ENCODE measurements at regions not wholly inside any gene's neighbourhood (a gene's known extent, or its start where the extent isn't known, plus 50 kb on each side); places are given as distances from the start of the nearest gene placed in this dataset.
"Not testable (repeated sequence)": the region's sequence is repeated elsewhere in the genome, so short reads cannot be mapped to it uniquely, and the experiment has no call there.

GRCh38 chr16:87121816-87122215 lies 195.4 kb downstream of the C16orf95 start:
- DNase-seq = no peak

DNA sequence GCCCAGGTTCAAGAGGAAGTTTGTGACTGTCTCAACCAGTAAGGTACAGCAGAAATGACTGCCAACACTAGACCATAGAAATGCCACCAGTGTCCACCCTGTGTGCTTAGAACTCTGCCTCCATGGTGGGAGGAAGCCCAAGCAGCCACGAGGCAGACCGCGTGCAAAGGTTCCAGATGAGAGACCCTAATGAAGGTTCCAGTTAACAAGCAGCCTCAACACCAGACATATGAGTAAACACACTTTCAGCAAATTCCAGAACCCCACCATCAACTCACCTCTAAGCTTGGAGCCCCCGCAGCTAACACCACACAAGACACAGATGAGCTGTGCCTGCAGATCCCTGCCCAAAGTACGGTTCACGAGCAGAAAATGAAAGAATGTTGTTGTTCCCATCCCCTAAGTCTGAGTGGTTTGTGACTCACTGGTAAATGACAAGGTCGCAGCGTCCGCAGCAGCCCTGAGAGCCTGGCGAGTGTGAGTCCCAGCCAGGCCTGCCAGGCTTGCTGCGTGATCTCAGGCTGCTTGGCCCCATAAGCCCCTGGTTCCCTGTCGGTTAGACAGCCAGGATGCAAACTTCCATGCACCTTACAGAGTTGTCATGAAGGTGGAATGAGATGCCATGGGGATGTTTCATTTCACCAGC lies 193.7 kb downstream of the C16orf95 start:
- no peak for DNase-seq

DNA sequence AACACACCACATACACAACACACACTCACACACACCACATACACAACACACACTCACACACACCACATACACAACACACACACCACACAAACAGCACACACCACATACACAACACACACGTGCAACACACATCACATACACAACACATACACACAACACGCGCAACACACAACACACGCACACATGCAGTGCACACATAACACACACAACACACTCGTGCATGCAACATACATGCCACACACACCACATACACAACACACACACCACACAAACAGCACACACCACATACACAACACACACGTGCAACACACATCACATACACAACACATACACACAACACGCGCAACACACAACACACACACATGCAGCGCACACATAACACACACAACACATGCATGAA lies 192.8 kb downstream of the C16orf95 start:
- not testable (repeated sequence) for DNase-seq

GRCh38 chr16:87125206-87126155 lies 191.7 kb downstream of the C16orf95 start:
- no peak for DNase-seq

- no peak for DNase-seq
These were observed 190.7 kb downstream of the C16orf95 start for GRCh38 chr16:87126403-87127025.

DNA sequence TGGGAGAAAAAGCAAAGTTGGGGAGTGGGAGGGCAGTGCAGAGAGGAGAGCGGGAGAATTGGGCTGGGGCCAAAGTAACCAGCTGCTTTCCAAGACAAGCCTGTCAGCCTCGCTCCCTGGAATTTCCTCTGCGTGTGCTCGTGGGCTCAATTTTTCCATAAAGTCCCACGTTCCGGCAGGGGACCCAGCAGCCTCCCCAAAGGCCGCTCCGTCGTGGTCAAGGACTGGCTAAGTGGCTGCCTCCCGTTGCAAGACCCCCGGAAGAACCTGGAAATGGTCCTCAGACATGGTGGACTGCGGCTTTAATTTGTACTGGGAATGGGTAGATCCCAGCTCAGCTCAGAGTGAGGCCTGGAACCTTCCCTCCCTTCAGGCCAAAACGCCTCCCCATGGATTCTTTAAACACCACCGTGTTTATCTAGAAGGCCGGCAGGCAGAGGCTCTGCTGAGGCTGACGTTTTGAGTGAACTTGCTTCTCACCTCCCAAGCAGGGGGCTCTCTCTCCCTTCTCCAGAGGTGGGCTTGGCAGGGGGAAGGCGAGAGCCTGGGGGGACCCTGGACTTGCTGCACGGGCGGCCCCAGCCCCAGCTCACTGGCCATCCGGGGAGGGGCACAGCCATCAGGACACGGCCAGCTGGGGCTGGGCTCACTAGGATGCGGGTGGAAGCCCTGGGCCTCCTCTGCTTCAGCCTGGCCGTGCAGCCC lies 190.0 kb downstream of the C16orf95 start:
- DNase-seq = peak in 5 of 58 donors; percentile 0 to 7 (median 3)

DNA sequence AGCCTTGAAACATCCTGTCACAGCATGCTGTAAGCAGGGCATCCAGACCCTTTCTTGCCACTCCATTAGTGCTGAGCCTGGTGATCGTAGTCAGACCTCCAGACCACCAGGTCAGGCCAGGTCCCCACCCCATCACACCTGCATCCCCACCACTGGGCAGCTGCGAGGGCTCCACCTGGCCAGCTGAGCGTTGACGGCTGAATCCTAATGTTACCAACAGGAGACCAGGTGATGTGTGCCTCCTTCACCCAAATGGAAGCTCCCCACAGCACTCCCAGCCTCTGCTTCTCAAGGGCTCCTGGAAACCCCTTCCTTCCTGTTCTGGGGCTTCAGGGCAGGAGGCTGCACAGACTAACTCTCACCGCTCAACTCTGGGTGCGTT lies 189.4 kb downstream of the C16orf95 start:
- no peak for DNase-seq

- no peak for DNase-seq
These were observed 187.4 kb downstream of the C16orf95 start for GRCh38 chr16:87129771-87130170.

DNA sequence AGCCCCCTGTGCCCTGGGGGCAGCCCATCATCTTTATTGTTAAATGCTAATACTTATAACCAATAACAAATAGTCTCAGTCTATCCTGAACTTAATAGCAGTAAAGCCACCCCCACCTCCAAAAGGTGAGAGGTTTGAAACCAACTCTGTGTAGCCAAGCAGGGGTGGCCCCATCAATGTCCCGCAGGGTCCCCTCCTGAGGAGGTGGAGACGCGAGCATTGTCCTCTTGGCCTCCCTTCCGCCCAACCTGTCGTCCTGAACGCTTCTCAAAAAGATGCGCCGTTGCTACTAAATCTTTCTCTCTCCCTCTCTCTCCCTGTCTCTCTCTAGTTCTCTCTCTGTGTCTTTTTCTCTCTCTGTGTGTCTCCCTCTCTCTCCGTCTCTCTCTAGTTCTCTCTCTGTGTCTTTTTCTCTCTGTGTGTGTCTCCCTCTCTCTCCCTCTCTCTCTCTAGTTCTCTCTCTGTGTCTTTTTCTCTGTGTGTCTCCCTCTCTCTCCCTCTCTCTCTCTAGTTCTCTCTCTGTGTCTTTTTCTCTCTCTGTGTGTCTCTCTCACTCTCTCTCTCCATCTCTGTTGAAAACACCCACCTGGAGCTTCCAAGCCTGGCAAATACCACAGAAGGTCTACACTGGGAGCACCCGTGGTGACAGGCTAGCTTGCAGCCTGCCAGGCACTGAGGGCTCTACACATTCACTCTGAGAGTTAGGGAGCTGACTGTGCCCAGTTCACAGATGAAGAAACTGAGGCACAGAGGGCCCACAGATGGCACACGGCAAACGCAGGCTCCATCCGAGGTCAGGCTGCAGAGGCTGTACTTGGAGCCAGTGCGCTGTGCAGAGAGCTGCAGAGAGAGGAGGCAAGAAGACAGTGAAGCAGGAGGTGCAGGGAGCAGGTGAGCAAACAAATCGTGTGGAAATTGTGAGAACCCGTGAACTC lies 185.9 kb downstream of the C16orf95 start:
- DNase-seq = no peak

DNA sequence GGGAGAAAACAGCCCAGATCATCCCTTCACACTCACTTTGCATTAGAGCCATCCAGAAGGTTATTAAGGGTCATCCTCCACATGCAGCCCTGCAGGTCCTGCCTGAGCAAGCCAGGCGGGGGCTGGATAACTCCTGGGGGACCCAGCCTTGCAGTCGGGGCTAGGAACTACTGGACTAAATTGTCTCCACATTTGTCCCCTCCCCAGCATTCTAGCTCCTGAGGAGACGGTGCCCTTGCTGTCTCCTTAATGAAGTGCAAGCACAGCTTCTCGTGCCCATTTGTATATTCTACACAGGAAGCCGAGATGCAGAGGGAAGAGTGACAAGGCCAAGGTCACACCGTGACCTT lies 185.2 kb downstream of the C16orf95 start:
- no peak for DNase-seq

DNA sequence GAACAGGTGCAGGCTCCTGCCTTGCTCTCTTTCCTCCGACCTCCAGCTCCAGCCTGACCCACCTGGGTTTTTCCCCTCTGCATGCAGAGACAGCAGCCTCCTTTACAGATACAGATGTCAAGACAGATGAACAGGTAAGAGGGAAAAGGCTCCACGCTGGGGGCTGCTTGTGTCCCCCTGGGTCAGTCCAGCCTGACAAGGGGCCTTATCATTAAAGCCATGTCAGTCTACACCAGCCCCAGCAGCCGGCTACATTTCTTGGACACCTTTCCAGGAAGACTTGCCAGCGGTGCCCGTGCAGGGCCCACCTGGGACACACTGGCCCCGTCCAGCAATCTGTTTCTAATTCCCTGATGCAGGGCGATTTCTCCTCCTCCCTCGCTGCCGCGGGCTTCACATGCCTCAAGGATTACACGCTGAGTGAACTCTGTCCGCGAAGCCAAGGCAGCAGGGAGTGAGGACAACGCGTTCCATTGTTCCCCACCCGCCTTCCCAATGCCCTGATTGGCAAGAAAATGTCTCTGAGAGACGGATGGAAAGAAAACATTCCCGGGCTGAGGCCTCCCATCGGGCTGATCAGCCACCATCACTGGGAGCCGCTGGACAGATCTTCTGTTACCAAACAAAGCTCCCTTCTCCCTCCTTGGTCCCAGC lies 184.7 kb downstream of the C16orf95 start:
- DNase-seq = peak in 29 of 58 donors; percentile 2 to 53 (median 23)

- no peak for DNase-seq
These were observed 183.9 kb downstream of the C16orf95 start for GRCh38 chr16:87133112-87133850.

- no peak for DNase-seq
These were observed 183.1 kb downstream of the C16orf95 start for GRCh38 chr16:87133966-87134627.

GRCh38 chr16:87134628-87134995 lies 182.6 kb downstream of the C16orf95 start:
- DNase-seq = no peak

GRCh38 chr16:87135246-87136030 lies 181.8 kb downstream of the C16orf95 start:
- no peak for DNase-seq

GRCh38 chr16:87138316-87138715 lies 178.9 kb downstream of the C16orf95 start:
- no peak for DNase-seq

DNA sequence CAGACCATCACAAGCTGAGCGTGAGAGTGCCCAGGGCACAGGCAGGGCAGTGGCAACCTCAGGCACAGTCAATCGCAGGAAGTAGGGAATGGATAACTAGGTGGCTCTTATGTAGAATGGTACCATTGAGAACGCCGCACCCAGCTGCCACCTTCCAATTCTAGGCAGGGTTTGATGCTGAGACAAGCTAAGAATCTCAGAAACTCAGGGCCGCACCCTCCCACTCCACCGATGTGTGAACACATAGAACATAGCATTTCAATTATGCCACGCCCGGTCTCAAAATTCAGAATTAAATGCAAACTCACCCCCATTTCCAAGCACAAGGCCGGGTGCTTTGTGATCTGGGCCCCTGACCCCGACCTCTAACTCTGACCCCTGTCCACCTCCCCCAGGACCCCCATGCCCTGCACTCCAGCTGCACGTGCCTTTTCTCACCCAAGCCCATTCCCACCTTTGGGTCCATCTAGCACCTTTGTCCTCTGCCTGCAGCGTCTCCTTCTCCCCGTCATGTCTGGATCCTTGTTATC lies 178.4 kb downstream of the C16orf95 start:
- DNase-seq = no peak

All from anterior cingulate cortex (tissue), 58 donors.